T-cell (primary cell): ENCODE measurements at regions not wholly inside any gene's neighbourhood (a gene's known extent, or its start where the extent isn't known, plus 50 kb on each side); places are given as distances from the start of the nearest gene placed in this dataset.

Experiments used
- ATAC-seq, 4 experiments: fragments of 200-7000 bp in 3 of 4; fragments of 150-1000 bp in 1 of 4; cut with Tn5 transposase; replicated peaks in 1 of 4; 1 replicate in 3 of 4; 2 replicates in 1 of 4; pipeline ENCODE4 v1.10.0; 2021; ENCODE audit warnings: moderate library complexity in 3 of 4, mild to moderate bottlenecking in 2 of 4, moderate number of reproducible peaks in 1 of 4
- CTCF ChIA-PET, 2 donors: fragments of 300-600 bp; sonication (Branson Sonifier 250); formaldehyde crosslinking; loops; one replicate each; lab custom pipeline; 2022; ENCODE audit warnings: antibody characterized with exemption in 2 of 2; lab: Charles Lee
- POLR2A ChIA-PET, 2 donors: fragments of 300-600 bp; sonication (Branson Sonifier 250); formaldehyde crosslinking; loops; one replicate each; lab custom pipeline; 2022; ENCODE audit warnings: antibody characterized with exemption in 2 of 2; lab: Charles Lee
- DNase-seq, 35 experiments: peaks; one replicate each; pipeline versions ENCODE4 v3.0.0 to v3.0.0-alpha.2; 2013 to 2023
- H3K27ac ChIP-seq: one replicate; pipeline ENCODE4 v1.5.1; 2013; ENCODE audit warnings: low read length
- H3K27me3 ChIP-seq, 2 experiments: replicated peaks in 1 of 2; 1 replicate in 1 of 2; 2 replicates in 1 of 2; pipeline versions ENCODE4 v1.6.1 to v1.7.0; 2013; ENCODE audit warnings: low read length in 1 of 2, mixed read lengths in 1 of 2; ENCODE audit not compliant: control insufficient read depth in 2 of 2, insufficient read depth in 2 of 2; ENCODE audit errors: extremely low read depth in 1 of 2
- H3K36me3 ChIP-seq, 2 donors: 1 replicate in 1 of 2; 2 replicates in 1 of 2; pipeline versions ENCODE4 v1.6.1 to v1.7.0; 2013; ENCODE audit warnings: low read length in 1 of 2; ENCODE audit not compliant: control insufficient read depth in 2 of 2, insufficient read depth in 1 of 2; ENCODE audit errors: extremely low read depth in 1 of 2
- H3K4me1 ChIP-seq, 2 experiments: 1 replicate in 1 of 2; 2 replicates in 1 of 2; pipeline versions ENCODE4 v1.6.1 to v1.7.0; 2013; ENCODE audit warnings: low read length in 2 of 2, mixed read lengths in 1 of 2; ENCODE audit not compliant: insufficient read depth in 2 of 2, control insufficient read depth in 1 of 2; ENCODE audit errors: extremely low read depth in 1 of 2
- H3K4me3 ChIP-seq, 2 donors: 1 replicate in 1 of 2; 2 replicates in 1 of 2; pipeline versions ENCODE4 v1.5.1 to v1.7.0; 2013; ENCODE audit warnings: mild to moderate bottlenecking in 2 of 2, low read length in 1 of 2, moderate library complexity in 1 of 2; ENCODE audit not compliant: control insufficient read depth in 1 of 2; ENCODE audit errors: extremely low read depth in 1 of 2
- H3K9me3 ChIP-seq: 2 replicates; pipeline ENCODE4 v1.7.0; 2013
- H3K27ac Mint-ChIP-seq, 2 donors: one replicate each; pipeline ENCODE4 v1.8.0; 2020 to 2021; ENCODE audit warnings: mild to moderate bottlenecking in 2 of 2, mixed read lengths in 2 of 2
- H3K27me3 Mint-ChIP-seq, 2 donors: one replicate each; pipeline ENCODE4 v1.8.0; 2021 to 2022; ENCODE audit warnings: mixed read lengths in 2 of 2
- H3K36me3 Mint-ChIP-seq: one replicate; pipeline ENCODE4 v1.8.0; 2021; ENCODE audit warnings: mixed read lengths
- H3K4me1 Mint-ChIP-seq, 3 donors: one replicate each; pipeline ENCODE4 v1.8.0; 2020 to 2022; ENCODE audit warnings: mixed read lengths in 3 of 3, mild to moderate bottlenecking in 1 of 3
- H3K4me3 Mint-ChIP-seq, 3 donors: one replicate each; pipeline ENCODE4 v1.8.0; 2020 to 2022; ENCODE audit warnings: mild to moderate bottlenecking in 3 of 3, mixed read lengths in 3 of 3, moderate library complexity in 3 of 3
- H3K9me3 Mint-ChIP-seq, 3 donors: one replicate each; pipeline ENCODE4 v1.8.0; 2020 to 2022; ENCODE audit warnings: mixed read lengths in 3 of 3
- WGBS: methylation state at CpG from one replicate; pipeline ENCODE4 v1.1.5; 2013; ENCODE audit warnings: missing lambda C conversion rate; ENCODE audit not compliant: insufficient coverage; 5-methylcytosine and 5-hydroxymethylcytosine counted together

- POLR2A ChIA-PET, result no interaction called here
- no CpG with 5 or more reads among the region's 2 CpGs for WGBS
Observed at GRCh38 chr6:144619966-144620365, 334.8 kb downstream of the UTRN start.

GRCh38 chr6:144621332-144621731 lies 336.2 kb downstream of the UTRN start:
- Histone ChIP-seq H3K9me3 (no peaks in the 10 kb centered on the region), H3K27me3 (no peaks in the 10 kb centered on the region), H3K27ac (no peak overlapping the region), H3K4me1 (no peaks in the 10 kb centered on the region), H3K4me3 (no peak overlapping the region), H3K36me3 (no peaks in the 10 kb centered on the region)
- ATAC-seq (no peak), DNase-seq (no peak)
- Mint-ChIP-seq H3K9me3 (no peaks in the 10 kb centered on the region), H3K27me3 (no peaks in the 10 kb centered on the region), H3K27ac (no peak overlapping the region), H3K4me1 (peaks cover 29 to 43% (median 35%) of the 10 kb centered on the region in 3 donors), H3K4me3 (no peak overlapping the region), H3K36me3 (peaks cover 12% of the 10 kb centered on the region)
- WGBS, result no CpG with 5 or more reads among the region's 4 CpGs
- CTCF ChIA-PET, result interaction anchor here in 1 of 2 donors (0.7 kb wide), 1 partner anchor 214 kb away, joined by 6 read pairs; no protein-coding TSS in a partner anchor
- POLR2A ChIA-PET, result interaction anchor here in 1 of 2 donors (0.5 kb wide), 1 partner anchor 7 kb away, joined by 3 read pairs; no protein-coding TSS in a partner anchor

More at GRCh38 chr6:144619966-144620365, 334.8 kb downstream of the UTRN start:
- no peak overlapping the region for H3K4me3 ChIP-seq
- H3K9me3 Mint-ChIP-seq, result no peaks in the 10 kb centered on the region
- no peak for ATAC-seq
- no peaks in the 10 kb centered on the region for H3K9me3 ChIP-seq
- H3K27ac ChIP-seq, result no peak overlapping the region
- H3K27me3 ChIP-seq, result no peaks in the 10 kb centered on the region
- CTCF ChIA-PET, result no interaction called here
- H3K27me3 Mint-ChIP-seq, result no peaks in the 10 kb centered on the region
- H3K4me1 ChIP-seq, result no peaks in the 10 kb centered on the region
- peaks cover 29 to 43% (median 31%) of the 10 kb centered on the region in 3 donors for H3K4me1 Mint-ChIP-seq
- no peak overlapping the region for H3K4me3 Mint-ChIP-seq
- H3K36me3 Mint-ChIP-seq, result peaks cover 12% of the 10 kb centered on the region
- no peak for DNase-seq
- H3K27ac Mint-ChIP-seq, result no peak overlapping the region
- no peaks in the 10 kb centered on the region for H3K36me3 ChIP-seq

DNA sequence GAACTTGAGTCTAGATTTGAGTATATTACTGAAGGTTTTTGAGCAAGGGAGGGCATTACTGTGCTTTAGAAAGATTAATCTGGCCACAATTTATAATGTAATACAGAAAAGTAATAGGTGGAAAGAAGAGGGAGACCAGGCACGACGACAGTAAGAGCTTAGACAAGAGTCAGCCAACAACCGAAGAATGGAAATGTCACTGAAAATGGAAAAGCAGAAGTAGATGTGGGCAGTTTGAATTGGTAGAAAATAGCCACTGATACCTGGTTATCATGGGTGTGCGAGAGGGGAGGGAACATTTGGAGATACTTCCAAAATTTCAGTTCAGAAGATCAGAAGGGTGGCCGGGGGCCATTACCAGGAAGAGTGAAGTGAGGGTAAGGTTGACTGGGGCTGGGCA lies 339.1 kb downstream of the UTRN start:
- Histone ChIP-seq H3K27me3 (no peaks in the 10 kb centered on the region), H3K36me3 (no peaks in the 10 kb centered on the region), H3K4me1 (no peaks in the 10 kb centered on the region), H3K27ac (no peak overlapping the region), H3K4me3 (no peak overlapping the region), H3K9me3 (no peaks in the 10 kb centered on the region)
- ChIA-PET CTCF (interaction anchor here in 1 of 2 donors (0.6 kb wide), 1 partner anchor 572 kb away, joined by 3 read pairs; no protein-coding TSS in a partner anchor), POLR2A (no interaction called here)
- ATAC-seq (no peak), DNase-seq (no peak)
- Mint-ChIP-seq H3K27me3 (no peaks in the 10 kb centered on the region), H3K27ac (no peak overlapping the region), H3K9me3 (no peaks in the 10 kb centered on the region), H3K36me3 (peaks cover 16% of the 10 kb centered on the region), H3K4me1 (peaks cover 36 to 43% (median 40%) of the 10 kb centered on the region in 3 donors), H3K4me3 (no peak overlapping the region)
- WGBS, result 89% methylated on average over 5 of the region's 5 CpGs

DNA sequence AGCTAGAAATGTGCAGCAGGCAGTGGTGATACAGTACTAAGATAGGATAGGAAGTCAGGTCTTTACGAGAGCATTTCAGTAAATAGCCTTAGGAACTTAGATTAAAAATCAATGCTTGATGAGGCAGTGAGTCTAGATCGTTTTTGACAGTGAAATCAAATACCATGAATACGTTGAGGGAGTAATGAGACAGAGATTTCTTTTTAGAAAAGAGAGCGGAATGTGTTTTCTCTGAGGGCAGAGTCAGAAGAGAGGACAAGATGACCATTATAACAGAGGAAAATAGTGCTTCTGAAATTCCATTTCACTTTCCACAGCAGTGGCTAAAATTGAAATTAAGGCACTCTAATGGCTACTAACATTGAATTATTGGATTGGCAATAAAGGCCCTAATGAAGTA lies 339.6 kb downstream of the UTRN start:
- WGBS, result 83% methylated on average over 3 of the region's 4 CpGs
- H3K27me3 ChIP-seq, result no peaks in the 10 kb centered on the region
- no peak overlapping the region for H3K27ac Mint-ChIP-seq
- H3K4me3 Mint-ChIP-seq, result no peak overlapping the region
- peaks cover 37 to 44% (median 40%) of the 10 kb centered on the region in 3 donors for H3K4me1 Mint-ChIP-seq
- DNase-seq (no peak), ATAC-seq (no peak)
- H3K36me3 Mint-ChIP-seq, result peaks cover 18% of the 10 kb centered on the region
- no peaks in the 10 kb centered on the region for H3K9me3 Mint-ChIP-seq
- ChIA-PET CTCF (interaction anchor here in 1 of 2 donors (0.6 kb wide), 1 partner anchor 571 kb away, joined by 3 read pairs; no protein-coding TSS in a partner anchor), POLR2A (no interaction called here)
- H3K4me1 ChIP-seq, result no peaks in the 10 kb centered on the region
- H3K27me3 Mint-ChIP-seq, result no peaks in the 10 kb centered on the region
- no peaks in the 10 kb centered on the region for H3K9me3 ChIP-seq
- no peak overlapping the region for H3K4me3 ChIP-seq
- no peak overlapping the region for H3K27ac ChIP-seq
- H3K36me3 ChIP-seq, result no peaks in the 10 kb centered on the region

DNA sequence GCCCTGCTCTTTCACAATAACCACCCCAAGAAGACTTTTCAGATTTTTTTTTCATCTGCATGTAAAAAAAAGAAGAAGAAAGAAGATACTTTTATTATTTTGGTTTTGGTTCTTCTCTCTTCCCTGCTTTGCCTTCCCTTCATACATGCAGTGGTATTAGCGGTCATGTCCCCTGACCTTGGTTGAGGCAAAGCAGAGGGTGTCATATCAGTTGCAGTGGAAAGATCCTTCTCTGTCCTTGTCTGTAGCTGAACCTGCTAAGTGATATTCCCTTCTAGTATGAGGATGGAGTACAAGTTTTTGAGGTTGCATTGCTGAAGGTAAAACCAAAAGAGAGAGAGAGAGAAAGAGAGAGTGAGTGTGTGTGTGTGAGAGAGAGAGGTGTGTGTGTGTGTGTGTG lies 345.7 kb downstream of the UTRN start:
- DNase-seq (no peak), ATAC-seq (no peak)
- H3K4me3 ChIP-seq, result no peak overlapping the region
- H3K36me3 ChIP-seq, result no peaks in the 10 kb centered on the region
- no peaks in the 10 kb centered on the region for H3K4me1 ChIP-seq
- no CpG with 5 or more reads among the region's 1 CpG for WGBS
- ChIA-PET CTCF (no interaction called here), POLR2A (interaction anchor here in 1 of 2 donors (0.7 kb wide), 2 partner anchors 45 to 621 kb away, joined by 3 to 6 read pairs; no protein-coding TSS in a partner anchor)
- no peak overlapping the region for H3K4me3 Mint-ChIP-seq
- H3K4me1 Mint-ChIP-seq, result peaks cover 22 to 30% (median 25%) of the 10 kb centered on the region in 3 donors
- H3K9me3 Mint-ChIP-seq, result no peaks in the 10 kb centered on the region
- no peaks in the 10 kb centered on the region for H3K27me3 ChIP-seq
- H3K27me3 Mint-ChIP-seq, result no peaks in the 10 kb centered on the region
- no peak overlapping the region for H3K27ac Mint-ChIP-seq
- no peak overlapping the region for H3K27ac ChIP-seq
- peaks cover 39% of the 10 kb centered on the region for H3K36me3 Mint-ChIP-seq
- no peaks in the 10 kb centered on the region for H3K9me3 ChIP-seq

DNA sequence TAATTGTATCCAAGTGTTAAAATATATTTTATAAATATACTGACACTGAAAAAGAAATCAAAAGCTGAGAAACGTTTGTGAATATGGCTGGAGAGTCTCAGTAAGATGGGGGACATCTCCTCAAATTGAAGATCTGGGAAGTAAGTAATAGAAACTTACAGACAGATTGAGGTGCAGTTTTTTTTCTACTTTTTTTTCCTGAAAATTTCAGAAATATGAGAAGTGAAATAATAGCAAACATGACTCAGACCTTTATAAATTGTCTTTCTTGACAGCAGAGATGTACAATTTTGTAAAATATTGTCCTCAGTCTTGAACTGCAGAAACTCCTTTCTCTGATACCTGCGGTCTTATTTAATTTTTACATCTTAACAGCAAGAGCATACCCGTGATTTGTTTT lies 347.1 kb downstream of the UTRN start:
- no peak for ATAC-seq
- H3K4me3 ChIP-seq, result no peak overlapping the region
- ChIA-PET CTCF (no interaction called here), POLR2A (no interaction called here)
- Mint-ChIP-seq H3K27ac (no peak overlapping the region), H3K9me3 (no peaks in the 10 kb centered on the region), H3K4me1 (peaks cover 22 to 36% (median 25%) of the 10 kb centered on the region in 3 donors), H3K4me3 (no peak overlapping the region), H3K27me3 (no peaks in the 10 kb centered on the region), H3K36me3 (peaks cover 44% of the 10 kb centered on the region)
- no peaks in the 10 kb centered on the region for H3K27me3 ChIP-seq
- H3K27ac ChIP-seq, result no peak overlapping the region
- no peaks in the 10 kb centered on the region for H3K4me1 ChIP-seq
- no peaks in the 10 kb centered on the region for H3K36me3 ChIP-seq
- WGBS, result no CpG with 5 or more reads among the region's 3 CpGs
- H3K9me3 ChIP-seq, result no peaks in the 10 kb centered on the region
- DNase-seq, result no peak
